HG03460 (cell line): ENCODE measurements at regions not wholly inside any gene's neighbourhood (a gene's known extent, or its start where the extent isn't known, plus 50 kb on each side); places are given as distances from the start of the nearest gene placed in this dataset.

Source experiments
- ATAC-seq: cut with Tn5 transposase; IDR thresholded peaks from one replicate; pipeline ENCODE4 v1.9.1; 2021; ENCODE audit not compliant: unreplicated experiment

DNA sequence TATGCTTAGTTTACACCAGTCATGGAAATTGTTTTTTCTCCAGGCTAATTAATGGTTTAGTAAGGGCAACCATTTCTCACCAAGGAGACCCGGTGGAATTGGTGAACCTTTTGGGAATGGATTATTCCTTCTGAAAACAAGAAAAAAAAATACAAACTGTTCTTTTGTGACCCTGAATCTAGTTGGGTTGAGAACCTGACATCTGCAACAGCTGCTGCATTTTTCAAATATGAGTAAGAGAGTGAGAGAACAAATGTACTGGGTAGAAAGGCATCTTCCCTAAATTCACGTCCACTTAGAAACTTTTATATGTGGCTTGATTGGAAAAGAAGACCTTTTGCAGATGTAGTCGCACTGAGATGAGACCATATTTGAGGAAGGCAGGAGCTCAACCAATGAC, 553.4 kb upstream of the EPHA7 start:
- no peak for ATAC-seq

DNA sequence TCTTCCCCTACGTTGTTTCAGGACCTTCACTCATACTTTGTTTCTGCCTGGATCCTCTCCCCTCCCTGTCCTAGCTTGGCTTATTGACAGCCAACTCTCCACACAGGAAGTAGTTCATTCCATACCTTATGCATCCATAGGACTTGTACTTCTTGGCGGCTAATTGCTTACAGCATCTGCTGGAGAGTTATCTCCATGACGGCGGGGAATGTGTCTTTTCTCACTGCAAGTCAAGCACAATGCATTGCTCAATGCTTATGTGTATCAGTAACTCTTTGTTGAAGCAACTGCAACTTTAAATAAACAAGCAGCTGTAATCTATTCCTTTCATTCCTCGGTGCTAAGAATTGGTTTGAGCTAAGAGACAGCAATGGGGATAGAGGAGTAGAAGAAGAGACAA, 551.3 kb upstream of the EPHA7 start:
- ATAC-seq: no peak

DNA sequence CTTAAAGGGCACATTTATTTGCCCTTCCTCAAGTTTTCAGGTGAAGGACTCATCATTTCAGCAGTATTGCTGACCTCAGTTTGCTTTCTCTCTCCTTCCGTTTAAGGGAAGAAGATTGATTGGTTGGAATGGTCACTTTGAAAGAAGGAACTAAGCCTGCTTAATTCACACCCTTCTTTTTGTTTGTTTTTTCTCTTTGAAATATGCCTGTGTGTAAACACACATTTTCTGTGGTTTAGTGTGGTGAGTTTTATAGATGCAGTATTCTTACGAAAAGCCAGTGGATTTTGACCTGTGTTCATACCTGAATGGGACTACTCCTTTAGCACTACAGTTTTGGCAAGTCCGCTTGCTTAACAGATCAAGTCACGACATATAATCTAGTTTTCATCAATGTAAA, 548.8 kb upstream of the EPHA7 start:
- ATAC-seq: no peak

DNA sequence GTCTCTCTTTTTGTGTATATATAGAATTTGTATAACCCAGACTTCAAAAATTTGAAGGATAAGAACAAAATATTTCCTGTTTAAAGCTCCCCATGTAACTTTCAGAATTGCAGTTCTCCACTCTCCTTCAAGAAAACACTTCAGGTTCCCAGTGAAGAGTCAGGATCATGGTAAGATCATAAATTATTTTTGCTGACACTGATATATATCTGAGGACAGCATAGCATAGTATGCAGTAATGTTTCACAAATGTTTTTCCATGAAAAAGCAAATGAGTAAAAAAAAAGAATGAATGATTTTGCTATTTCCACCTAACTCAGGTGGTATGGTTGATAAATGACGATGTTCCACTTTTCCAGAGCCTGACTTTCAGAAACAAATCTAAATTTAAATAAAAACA, 545.6 kb upstream of the EPHA7 start:
- no peak for ATAC-seq

DNA sequence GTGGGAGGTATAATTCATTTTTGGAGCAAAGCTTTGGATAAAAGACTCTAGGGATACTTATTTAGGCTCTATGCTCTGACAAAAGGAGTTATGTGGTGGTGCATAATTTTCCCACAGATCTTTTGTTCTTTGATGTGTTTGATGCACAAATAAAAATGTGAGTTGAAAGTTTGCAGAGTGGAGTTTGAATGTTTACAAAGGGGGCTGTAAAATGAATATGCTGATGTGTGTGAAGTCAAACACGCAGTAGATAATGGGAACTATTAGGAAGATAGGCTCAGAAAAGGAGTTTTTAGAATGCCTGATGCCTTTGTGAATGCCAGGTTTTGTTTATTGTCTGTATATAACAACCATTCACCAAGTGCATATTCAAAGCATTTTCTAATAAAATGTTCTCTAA, 545.0 kb upstream of the EPHA7 start:
- ATAC-seq: no peak

DNA sequence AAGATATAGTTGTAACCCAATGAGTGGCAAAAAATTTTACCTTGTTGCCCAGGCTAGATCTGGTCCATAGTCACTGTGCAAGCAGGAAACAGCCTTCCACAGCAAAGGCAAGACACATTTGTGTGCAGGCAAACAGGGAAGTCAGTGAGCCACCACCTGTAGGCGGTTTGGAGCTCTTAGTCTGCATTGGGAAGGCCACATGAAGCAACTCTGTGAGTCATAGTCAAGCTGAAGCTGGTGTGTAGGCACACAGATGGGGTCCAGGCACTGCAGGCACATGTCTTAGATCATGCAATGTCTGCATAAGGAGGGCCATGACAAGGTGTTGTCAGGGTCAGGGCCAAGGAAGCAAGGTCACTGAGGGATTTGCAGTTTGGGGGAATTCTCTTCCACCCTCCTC, 543.2 kb upstream of the EPHA7 start:
- ATAC-seq: no peak

DNA sequence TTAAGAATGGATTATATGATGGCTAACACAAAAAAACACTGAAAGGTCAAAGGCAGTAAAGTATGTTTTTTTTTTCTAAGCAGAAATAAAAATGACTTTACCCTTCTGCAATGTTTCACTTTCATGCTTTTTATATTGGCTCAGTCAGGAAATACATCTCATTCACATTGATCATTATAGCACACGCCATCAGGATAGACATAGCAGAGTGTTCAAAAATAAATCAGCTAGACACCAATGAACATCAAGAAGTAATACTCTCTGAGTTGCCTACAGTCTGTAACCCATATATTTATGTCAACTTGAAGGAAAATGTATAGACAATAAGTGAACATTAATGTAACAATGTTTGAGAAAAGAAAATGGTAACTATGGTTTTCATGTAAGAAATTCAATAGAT, 535.2 kb upstream of the EPHA7 start:
- ATAC-seq: no peak

DNA sequence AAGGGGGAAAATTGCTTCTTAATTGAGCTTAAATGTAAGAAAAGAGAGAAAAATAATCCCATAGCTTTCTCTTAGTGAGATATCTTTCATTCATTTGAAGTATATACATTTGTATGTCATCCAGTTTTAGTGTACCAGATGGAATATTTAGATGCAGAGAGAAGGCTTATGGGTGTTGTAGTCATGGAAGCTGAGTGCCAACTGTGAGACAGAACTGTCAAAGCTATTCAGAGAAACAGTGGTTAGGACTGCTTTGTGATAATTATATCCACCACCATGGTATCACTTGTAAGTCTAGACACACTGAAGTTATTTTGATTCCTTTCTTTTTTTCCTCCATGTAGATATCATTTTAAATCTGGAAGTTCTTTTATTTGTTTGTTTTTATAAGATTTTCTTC, 524.3 kb upstream of the EPHA7 start:
- no peak for ATAC-seq

DNA sequence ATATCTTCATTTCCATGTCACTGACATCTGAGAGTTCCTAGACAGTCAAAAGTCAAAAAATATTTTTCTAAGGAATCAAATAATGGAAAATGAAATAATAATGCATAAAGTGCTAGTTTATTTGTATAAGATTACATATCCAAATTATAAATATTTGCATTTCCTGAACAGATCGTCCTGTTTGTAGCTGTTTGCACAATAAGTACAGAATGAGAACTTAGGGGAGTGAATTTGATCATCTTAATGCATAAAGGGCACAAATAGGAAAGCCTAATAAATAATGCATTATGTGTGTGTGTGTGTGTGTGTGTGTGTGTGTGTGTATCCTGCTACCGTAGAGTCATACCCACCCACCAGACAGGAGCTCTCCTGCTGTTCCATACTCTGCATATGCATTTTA, 521.0 kb upstream of the EPHA7 start:
- ATAC-seq: no peak

DNA sequence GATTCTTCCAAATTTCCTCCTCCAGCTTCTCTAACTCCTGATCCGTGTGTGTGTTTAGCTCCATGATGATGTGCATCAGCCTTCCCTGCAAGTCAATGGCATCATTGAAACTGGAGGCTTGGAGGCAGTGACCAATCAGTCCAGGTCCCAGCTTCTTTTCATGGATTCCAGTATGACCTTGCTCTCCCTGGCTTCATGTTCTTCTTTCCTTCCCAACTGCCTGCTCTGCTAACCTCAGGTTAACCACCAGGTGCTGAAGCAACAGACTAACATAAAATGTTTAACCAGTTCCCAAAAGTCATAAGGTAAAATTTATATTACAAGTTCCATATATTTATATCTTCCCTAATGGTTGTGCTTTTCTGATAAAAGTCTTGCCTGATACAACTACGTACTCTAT, 512.8 kb upstream of the EPHA7 start:
- no peak for ATAC-seq

DNA sequence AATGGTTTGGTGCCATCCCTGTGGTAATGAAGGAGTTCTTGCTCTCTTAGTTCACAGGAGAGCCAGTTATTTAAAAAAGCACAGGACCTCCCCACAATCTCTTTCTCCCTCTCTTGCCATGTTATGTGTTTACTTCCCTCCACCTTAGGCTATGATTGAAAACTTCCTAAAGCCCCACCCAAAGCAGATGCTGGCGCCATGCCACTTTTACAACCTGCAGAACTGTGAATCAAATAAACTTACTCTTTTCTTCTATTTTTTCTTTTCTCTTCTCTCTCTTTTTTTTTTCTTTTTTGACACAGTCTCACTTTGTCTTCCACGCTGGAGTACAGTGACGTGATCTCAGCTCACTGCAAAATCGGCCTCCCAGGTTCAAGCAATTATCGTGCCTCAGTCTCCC, 508.4 kb upstream of the EPHA7 start:
- ATAC-seq: no peak

DNA sequence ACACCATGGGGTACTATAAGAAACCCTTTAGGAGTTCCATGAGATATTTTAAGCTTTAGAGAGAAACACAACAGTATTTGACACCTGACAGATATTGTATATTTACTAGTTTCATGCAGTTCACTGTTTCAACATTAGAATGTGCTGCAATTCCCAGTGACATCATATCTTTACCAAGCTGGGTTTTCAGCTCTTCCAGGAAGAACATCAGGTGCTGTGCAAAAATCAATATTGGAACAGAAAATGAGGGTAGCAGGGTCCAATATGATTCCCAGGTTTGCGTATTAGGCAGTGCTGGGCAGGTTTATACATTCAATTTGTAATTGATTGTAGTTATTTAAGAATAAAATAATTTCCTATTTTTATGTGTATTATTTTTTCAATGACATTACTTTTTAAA, 500.0 kb upstream of the EPHA7 start:
- ATAC-seq: no peak

DNA sequence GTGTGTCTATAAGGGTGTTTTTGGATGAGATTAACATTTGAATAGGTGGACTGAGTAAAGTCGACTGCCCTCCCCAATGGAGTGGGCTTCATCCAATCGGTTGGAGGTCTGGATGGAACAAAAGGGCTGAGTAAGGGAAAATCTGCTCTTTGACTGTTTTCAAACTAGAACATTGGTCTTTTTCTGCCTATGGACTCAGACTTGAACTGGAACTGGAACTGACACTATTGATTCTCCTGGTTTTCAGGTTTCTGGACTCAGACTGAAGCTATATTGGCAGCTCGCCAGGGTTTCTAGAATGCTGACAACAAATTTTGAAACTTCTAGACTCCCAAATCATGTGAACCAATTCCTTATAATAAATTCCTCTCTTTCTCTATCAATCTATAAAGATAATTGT, 498.9 kb upstream of the EPHA7 start:
- ATAC-seq: no peak

DNA sequence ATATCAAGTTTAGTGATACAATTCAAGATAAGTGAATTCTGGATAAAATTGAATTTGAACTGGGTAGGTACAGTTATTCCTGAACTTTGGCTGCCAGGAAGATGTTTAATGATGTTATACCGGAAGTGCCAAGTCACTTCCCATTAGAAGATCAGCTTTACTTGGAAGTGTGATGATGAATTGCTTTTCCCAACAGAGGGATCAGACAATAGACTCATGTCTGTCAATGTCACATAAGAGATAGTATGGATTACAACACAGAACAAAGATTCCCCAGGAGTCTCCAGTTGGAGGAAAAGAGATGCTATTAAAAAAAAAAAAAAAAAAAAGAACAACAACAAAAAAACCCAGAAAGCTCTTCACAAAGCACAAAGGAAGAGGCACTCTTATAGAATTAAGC, 497.9 kb upstream of the EPHA7 start:
- ATAC-seq: no peak

DNA sequence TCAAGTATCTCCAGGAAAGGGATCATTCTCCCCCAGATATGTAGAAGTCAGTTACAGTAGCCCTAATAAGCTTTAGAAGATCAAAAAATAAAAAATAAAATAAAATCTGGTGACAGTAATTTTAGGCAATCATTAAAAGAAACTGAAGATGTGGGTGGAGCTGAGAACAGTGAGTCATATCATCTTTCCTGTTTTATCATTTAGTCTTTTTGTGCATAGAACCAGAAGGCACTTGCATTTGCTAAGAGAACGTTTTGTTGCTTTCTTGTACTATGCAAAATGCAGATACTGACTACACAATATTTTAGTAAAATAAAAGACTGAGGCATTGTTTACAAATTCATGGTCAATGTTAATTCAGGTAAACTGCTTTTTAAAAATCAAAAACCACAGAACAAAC, 497.4 kb upstream of the EPHA7 start:
- ATAC-seq: no peak

DNA sequence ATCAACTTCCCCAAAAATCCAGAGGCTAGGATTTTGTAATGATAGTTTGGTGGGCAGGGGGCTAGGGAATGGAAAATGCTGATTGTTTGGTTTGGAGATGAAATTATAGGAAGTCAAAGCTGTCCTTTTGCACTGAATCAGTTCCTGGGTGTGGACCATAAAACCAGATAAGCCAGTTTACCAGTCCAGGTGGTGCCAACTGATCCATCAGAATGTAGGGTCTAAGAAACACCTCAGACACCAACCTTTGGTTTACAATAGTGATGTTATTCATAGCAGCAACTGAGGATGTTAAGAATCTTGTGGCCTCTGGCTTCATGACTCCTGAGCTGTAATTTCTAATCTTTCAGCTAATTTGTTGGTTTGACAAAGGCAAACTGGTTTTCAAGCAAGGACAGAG, 496.6 kb upstream of the EPHA7 start:
- no peak for ATAC-seq

DNA sequence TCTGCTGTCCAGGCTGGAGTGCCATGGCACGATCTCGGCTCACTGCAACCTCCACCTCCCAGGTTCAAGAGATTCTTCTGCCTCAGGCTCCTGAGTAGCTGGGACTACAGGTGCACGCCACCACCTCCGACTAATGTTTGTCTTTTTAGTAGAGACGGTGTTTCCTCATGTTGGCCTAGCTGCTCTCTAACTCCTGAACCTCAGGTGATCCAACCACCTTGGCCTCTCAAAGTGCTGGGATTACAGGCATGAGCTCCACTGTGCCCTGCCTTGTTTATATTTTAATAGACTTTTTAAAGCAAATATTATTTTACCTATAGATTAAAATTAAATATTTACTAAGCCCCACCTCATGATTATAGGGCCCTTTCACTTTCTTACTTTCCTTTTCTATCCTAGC, 483.2 kb upstream of the EPHA7 start:
- ATAC-seq: no peak

DNA sequence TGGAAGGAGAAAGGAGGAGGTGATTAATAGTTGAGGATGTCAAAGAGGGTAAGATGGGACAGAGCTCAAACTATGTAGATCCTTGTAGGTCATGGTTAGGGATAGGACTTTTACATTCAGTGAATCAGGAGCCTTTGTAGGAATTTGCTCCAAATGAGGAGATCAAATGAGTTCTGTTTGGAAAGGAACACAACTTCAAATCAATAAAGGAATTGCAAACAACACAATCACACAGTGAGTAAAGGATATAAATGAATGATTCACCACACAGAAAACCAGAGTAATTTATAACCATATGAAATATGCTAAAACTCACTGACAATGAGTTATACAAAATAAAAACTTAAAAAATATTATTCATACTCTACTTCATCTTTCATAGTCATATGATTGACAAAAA, 480.8 kb upstream of the EPHA7 start:
- no peak for ATAC-seq

DNA sequence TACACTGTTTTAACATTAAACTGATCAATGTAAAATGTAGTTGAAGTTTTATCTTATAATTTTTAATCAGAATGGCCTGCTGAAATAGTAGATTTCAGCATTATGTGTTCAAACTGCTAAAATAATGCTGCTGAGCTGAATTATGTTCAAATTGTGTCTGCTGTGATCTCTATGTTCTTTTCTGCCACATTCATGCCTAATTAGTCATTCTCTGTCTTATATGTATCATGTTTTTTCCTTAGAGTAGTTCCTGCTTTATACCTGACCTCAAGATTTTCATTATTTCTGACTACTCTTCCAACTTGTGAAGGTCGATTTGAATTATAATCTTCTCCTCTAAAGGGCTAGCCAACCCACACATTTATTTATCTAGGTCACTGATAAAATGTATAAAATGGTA, 476.7 kb upstream of the EPHA7 start:
- ATAC-seq: no peak

DNA sequence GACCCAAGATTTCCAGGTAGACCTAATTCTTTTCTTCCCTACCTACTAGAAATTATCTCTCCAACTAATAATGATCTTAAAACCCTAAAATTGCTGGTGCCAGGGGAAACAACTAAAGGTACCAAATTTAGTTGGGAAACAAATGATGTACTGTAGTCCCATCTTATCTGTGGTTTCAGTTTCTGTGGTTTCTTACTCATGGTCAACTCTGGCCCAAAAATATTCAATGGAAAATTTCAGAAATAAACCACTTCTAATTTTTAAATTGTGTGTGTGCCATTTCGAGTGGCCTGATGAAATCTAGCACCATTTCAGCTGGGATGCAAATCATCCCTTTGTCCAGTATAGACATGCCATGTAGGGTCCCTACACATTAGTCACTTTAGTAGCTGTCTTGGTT, 475.2 kb upstream of the EPHA7 start:
- no peak for ATAC-seq

DNA sequence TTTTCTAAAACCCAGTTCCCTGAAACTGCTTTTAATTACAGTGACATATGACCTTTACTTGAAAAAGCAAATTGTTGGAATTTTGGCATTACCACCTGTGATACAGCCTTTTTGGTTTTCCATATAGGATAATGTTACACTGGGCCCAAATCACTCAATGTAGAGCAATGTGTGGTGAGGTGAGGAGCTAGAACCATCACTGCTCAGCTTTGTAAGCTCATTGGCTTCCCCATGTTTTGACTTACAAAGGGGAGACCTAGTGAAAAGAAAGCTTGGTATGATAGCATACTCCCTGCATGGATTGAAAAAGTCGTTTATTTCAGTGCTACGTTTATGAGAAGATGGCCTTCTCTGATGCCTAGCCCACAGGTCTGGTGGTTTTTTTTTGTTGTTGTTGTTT, 470.4 kb upstream of the EPHA7 start:
- ATAC-seq: no peak

DNA sequence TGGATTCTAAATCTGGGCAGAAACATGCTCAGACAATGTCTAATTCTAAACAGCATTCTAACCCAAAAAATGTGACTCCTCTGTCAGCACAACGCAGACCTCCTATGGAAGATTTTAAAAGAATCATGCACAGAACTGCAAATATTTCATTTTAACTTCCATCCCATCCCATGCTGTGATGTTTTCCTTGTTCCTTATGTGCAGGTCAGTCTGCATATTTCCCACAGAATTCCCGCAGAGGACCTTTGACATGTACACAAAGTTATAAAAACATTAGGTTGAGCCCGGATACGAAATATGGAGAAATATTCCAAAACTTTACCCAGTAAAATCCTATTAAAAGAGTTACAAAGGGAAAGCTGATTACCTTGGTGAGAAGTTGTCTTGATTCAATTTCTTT, 467.1 kb upstream of the EPHA7 start:
- no peak for ATAC-seq

DNA sequence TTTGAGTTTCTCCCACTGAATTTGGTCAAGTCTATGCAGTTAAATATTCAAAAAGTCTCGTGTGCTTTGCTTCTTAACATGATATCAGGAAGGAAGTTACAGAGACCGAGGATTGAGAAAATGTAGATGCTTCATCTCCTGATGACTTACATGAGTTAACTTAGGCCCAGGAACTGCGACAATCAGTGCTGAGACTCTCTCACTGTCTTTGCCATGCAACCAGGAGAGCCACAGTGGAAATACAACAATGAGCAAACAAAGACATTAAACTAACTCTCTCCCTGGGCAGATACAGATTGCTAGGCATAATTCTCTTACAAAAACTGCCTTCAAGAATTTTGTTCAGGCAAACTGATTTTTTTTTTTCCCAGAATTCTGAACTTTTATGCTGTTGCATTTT, 440.6 kb upstream of the EPHA7 start:
- no peak for ATAC-seq

DNA sequence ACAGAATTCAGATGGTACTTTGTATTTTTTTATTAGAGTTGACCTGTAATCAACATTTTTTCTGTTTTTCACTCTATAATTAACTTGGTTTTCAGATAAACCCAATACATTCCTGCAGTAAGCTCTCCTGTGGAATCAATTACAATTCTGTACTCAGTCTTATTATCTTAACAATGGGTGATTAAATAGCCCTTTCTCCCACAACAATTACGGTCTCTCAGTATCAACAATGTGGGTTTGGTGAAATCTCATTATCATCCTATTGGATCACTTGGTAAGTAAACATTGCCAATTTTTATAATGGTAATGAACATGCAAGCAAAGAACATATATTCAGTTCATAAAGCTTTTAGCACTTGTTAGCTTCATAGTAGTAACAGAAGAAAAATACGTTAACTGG, 438.9 kb upstream of the EPHA7 start:
- no peak for ATAC-seq
